Spleen (tissue), 11 donors: ENCODE measurements at regions not wholly inside any gene's neighbourhood (a gene's known extent, or its start where the extent isn't known, plus 50 kb on each side); places are given as distances from the start of the nearest gene placed in this dataset.
"Not testable (repeated sequence)": the region's sequence is repeated elsewhere in the genome, so short reads cannot be mapped to it uniquely, and the experiment has no call there.

Experiments
- DNase-seq: peaks from one replicate; pipeline ENCODE4 v3.0.0-alpha.2; 2020
- H3K27ac ChIP-seq, 8 donors: fragments of 200-600 bp; sonication (generic) in 7 of 8; 1 replicate in 4 of 8; 2 replicates in 4 of 8; pipeline versions ENCODE4 v1.5.0 to v1.8.0; 2016 to 2021; ENCODE audit warnings: inconsistent platforms in 4 of 8, mild to moderate bottlenecking in 4 of 8, moderate library complexity in 1 of 8
- H3K27me3 ChIP-seq, 7 donors: fragments of 200-600 bp; sonication (generic) in 6 of 7; replicated peaks in 1 of 7; 1 replicate in 4 of 7; 2 replicates in 3 of 7; pipeline versions ENCODE4 v1.5.0 to v1.8.0; 2016 to 2021; ENCODE audit warnings: inconsistent platforms in 3 of 7, mild to moderate bottlenecking in 1 of 7
- H3K36me3 ChIP-seq, 6 donors: fragments of 200-600 bp; sonication (generic) in 5 of 6; 1 replicate in 4 of 6; 2 replicates in 2 of 6; pipeline versions ENCODE4 v1.5.0 to v1.8.0; 2016 to 2021; ENCODE audit warnings: inconsistent platforms in 2 of 6
- H3K4me1 ChIP-seq, 6 donors: fragments of 200-600 bp; sonication (generic) in 5 of 6; 1 replicate in 3 of 6; 2 replicates in 3 of 6; pipeline versions ENCODE4 v1.5.0 to v1.8.0; 2016 to 2021; ENCODE audit warnings: inconsistent platforms in 3 of 6
- H3K4me3 ChIP-seq, 8 donors: fragments of 200-600 bp; sonication (generic) in 7 of 8; 1 replicate in 4 of 8; 2 replicates in 4 of 8; pipeline versions ENCODE4 v1.5.0 to v1.8.0; 2016 to 2021; ENCODE audit warnings: inconsistent platforms in 4 of 8, mild to moderate bottlenecking in 4 of 8, moderate library complexity in 2 of 8
- H3K9me3 ChIP-seq, 8 donors: fragments of 200-600 bp; sonication (generic) in 7 of 8; 1 replicate in 4 of 8; 2 replicates in 4 of 8; pipeline versions ENCODE4 v1.5.0 to v1.8.0; 2016 to 2021; ENCODE audit warnings: inconsistent platforms in 4 of 8
- POLR2A ChIP-seq, 3 donors: fragments of 450-650 bp; IDR thresholded peaks; one replicate each; pipeline ENCODE4 v1.5.1; 2017; ENCODE audit warnings: antibody characterized with exemption in 3 of 3, mild to moderate bottlenecking in 1 of 3
- POLR2AphosphoS5 ChIP-seq, 3 donors: sonication (generic); formaldehyde crosslinking; IDR thresholded peaks; one replicate each; pipeline ENCODE4 v1.5.1; 2017; ENCODE audit warnings: antibody characterized with exemption in 3 of 3
- WGBS, 5 donors: extraction: QIAGEN DNeasy Blood & Tissue Kit in 3 of 5; methylation state at CpG; one replicate each; pipeline versions ENCODE4 v1.1.5 to v1.1.7; 2013 to 2018; 5-methylcytosine and 5-hydroxymethylcytosine counted together
- intact Hi-C: fragments of 100-400 bp; cut with DNase I; formaldehyde crosslinking; loops from one replicate; pipeline ENCODE4 v1.15.0; 2023; ENCODE audit warnings: low total_unique reads
- TF ChIP-seq, protein P1 (sequence below), 11 experiments: fragments of 200-600 bp in 7 of 11; fragments of 450-650 bp in 4 of 11; sonication (generic) in 4 of 11; IDR thresholded peaks in 8 of 11; conservative IDR thresholded peaks in 3 of 11; 1 replicate in 7 of 11; 2 replicates in 4 of 11; pipeline versions ENCODE4 v1.4.0 to v1.8.0; 2016 to 2021; ENCODE audit warnings: antibody characterized with exemption in 11 of 11, inconsistent platforms in 4 of 11, mild to moderate bottlenecking in 1 of 11
- donor health status: healthy with polysubstance abuse.
- donor health status: DM: no; HTN: no; CAD: no; lungs with moderate emphysema.
- donor health status: DM: no; HTN: no; CAD: no.
- donor health status: Bipolar disorder and iron deficiency.
- donor health status: healthy.
- donor health status: DM: no; HTN: no; CAD: no.
- donor health status: DM: yes; HTN: yes; CAD: no.

DNA sequence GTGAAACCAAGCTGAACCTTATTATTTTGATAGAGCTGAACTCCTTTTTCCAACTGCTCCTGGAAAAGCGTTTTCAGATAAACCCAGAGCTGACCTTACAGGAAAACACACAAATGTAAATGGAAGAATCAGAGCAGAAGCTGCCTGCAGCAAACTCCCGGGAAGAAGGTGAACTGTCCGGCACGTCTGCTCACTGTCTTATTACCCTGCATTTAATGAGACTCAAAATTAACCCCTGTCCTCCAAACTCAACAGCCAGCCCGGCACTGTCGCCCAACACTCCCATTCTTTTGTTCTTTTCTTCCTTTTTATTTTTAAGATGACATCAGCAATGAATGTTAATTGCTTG, 1046.9 kb upstream of the FLRT2 start:
- Histone ChIP-seq H3K9me3 (peaks cover 0 to 8% (median 0%) of the 10 kb centered on the region in 8 donors), H3K27me3 (no peaks in the 10 kb centered on the region), H3K4me1 (no peaks in the 10 kb centered on the region), H3K36me3 (no peaks in the 10 kb centered on the region), H3K4me3 (no peak overlapping the region), H3K27ac (no peak overlapping the region)
- no peak for DNase-seq
- 82 to 93% (median 89%) methylated on average over 6 of the region's 6 CpGs for WGBS, 5 donors
- TF ChIP-seq, protein P1, sequence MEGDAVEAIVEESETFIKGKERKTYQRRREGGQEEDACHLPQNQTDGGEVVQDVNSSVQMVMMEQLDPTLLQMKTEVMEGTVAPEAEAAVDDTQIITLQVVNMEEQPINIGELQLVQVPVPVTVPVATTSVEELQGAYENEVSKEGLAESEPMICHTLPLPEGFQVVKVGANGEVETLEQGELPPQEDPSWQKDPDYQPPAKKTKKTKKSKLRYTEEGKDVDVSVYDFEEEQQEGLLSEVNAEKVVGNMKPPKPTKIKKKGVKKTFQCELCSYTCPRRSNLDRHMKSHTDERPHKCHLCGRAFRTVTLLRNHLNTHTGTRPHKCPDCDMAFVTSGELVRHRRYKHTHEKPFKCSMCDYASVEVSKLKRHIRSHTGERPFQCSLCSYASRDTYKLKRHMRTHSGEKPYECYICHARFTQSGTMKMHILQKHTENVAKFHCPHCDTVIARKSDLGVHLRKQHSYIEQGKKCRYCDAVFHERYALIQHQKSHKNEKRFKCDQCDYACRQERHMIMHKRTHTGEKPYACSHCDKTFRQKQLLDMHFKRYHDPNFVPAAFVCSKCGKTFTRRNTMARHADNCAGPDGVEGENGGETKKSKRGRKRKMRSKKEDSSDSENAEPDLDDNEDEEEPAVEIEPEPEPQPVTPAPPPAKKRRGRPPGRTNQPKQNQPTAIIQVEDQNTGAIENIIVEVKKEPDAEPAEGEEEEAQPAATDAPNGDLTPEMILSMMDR (IDR thresholded peaks at IDR 0.05 in 8 of 11, conservative IDR thresholded peaks at IDR 0.05 in 3 of 11) = no peak
- TF ChIP-seq POLR2AphosphoS5 (IDR thresholded peaks at IDR 0.05) (no peak), POLR2A (IDR thresholded peaks at IDR 0.05) (no peak)
- intact Hi-C loops = no loop called here

DNA sequence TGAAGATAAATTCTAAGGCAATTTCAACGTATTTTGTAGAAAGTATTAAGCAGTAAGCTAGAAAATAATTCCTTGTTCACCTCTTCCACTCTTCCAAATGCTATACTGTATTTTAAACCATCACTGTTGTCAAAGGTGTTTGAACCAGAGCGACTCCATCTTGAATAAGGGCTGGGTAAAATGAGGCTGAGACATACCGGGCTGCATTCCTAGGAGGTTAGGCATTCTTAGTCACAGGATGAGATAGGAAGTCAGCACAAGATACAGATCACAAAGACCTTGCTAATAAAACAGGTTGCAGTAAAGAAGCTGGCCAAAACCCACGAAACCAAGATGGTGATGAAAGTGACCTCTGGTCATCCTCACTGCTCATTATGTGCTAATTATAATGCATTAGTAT, 1045.7 kb upstream of the FLRT2 start:
- H3K9me3 ChIP-seq, H3K4me3 ChIP-seq, H3K36me3 ChIP-seq, intact Hi-C loops, H3K4me1 ChIP-seq, H3K27ac ChIP-seq, DNase-seq, H3K27me3 ChIP-seq: not testable (repeated sequence)
- WGBS, 5 donors = 70 to 83% (median 74%) methylated on average over 4 of the region's 4 CpGs

DNA sequence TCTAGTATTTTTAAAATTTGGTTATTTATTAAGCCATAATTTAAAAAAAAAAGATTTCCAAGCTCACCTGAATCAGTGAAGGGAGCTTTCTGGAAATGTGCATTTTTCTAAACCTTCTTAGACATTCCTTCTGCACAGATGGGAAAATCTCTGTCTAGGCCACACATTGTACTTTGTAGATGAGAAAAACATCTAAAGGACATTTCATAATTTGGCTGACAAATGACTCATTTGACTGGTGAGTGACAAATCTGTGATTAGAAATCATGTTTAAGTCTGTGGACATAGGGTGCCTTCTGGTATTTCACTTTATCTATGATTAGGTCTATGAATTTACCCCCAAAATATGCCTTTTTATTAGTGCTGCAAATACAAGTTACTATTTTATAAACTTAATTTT, 1044.9 kb upstream of the FLRT2 start:
- H3K36me3 ChIP-seq = no peaks in the 10 kb centered on the region
- no peak overlapping the region for H3K4me3 ChIP-seq
- TF ChIP-seq POLR2AphosphoS5 (IDR thresholded peaks at IDR 0.05) (no peak), POLR2A (IDR thresholded peaks at IDR 0.05) (no peak)
- TF ChIP-seq, protein P1 (IDR thresholded peaks at IDR 0.05 in 8 of 11, conservative IDR thresholded peaks at IDR 0.05 in 3 of 11) = no peak
- no peaks in the 10 kb centered on the region for H3K9me3 ChIP-seq
- H3K27ac ChIP-seq = no peak overlapping the region
- DNase-seq = no peak
- H3K27me3 ChIP-seq = no peaks in the 10 kb centered on the region
- intact Hi-C loops = no loop called here
- no peaks in the 10 kb centered on the region for H3K4me1 ChIP-seq

DNA sequence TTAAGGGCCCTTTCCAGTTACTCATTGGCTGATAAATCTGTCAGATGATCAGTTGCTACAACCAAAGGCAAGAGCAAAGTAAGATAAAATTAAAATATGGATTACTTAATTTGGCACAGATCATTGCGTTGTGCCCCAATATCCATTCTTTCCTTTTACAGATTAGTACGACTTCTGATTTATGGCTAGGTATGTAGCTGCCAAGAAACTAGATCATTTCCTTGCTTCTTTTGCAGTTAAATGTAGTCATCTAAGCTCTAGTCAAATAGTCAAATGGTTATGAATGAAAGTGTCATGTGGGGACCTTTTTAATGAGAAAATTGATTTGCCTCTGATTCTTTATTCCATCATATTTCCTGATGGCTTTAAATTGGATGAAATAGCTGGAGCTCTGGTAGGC, 1039.9 kb upstream of the FLRT2 start:
- intact Hi-C loops = no loop called here
- no peaks in the 10 kb centered on the region for H3K27me3 ChIP-seq
- no peak overlapping the region for H3K4me3 ChIP-seq
- no peaks in the 10 kb centered on the region for H3K4me1 ChIP-seq
- no peaks in the 10 kb centered on the region for H3K36me3 ChIP-seq
- peaks cover 0 to 13% (median 0%) of the 10 kb centered on the region in 8 donors for H3K9me3 ChIP-seq
- TF ChIP-seq, protein P1 (IDR thresholded peaks at IDR 0.05 in 8 of 11, conservative IDR thresholded peaks at IDR 0.05 in 3 of 11) = no peak
- TF ChIP-seq POLR2AphosphoS5 (IDR thresholded peaks at IDR 0.05) = no peak
- WGBS, 5 donors = 53 to 67% (median 63%) methylated on average over 2 of the region's 2 CpGs
- DNase-seq = no peak
- H3K27ac ChIP-seq = no peak overlapping the region

DNA sequence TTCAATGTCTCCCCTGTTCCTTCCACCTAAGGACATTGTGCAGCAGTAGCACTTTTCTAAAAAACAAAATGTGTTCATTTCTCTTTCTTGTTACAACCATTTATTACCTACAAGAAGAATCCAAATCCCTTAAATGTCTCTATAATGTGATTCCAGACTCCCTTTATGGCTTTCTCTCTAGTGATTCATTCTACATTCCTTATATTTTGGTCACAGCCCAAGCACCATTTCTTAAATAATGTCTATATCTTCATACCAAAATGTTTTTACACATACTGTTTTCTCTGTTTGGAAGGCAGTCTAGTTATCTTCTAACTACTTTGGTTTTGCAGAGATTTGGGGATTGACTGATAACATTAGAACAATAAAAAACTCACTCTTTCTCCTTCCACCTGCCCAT, 1037.3 kb upstream of the FLRT2 start:
- Histone ChIP-seq H3K4me1 (no peaks in the 10 kb centered on the region), H3K4me3 (no peak overlapping the region), H3K36me3 (no peaks in the 10 kb centered on the region), H3K27ac (no peak overlapping the region), H3K9me3 (peaks cover 0 to 19% (median 0%) of the 10 kb centered on the region in 8 donors), H3K27me3 (no peaks in the 10 kb centered on the region)
- TF ChIP-seq, protein P1 (IDR thresholded peaks at IDR 0.05 in 8 of 11, conservative IDR thresholded peaks at IDR 0.05 in 3 of 11) = no peak
- TF ChIP-seq POLR2AphosphoS5 (IDR thresholded peaks at IDR 0.05) (no peak), POLR2A (IDR thresholded peaks at IDR 0.05) (no peak)
- intact Hi-C loops = no loop called here
- no peak for DNase-seq
